NB4 (cell line): ENCODE measurements at regions not wholly inside any gene's neighbourhood (a gene's known extent, or its start where the extent isn't known, plus 50 kb on each side); places are given as distances from the start of the nearest gene placed in this dataset.

Source experiments
- MYC ChIP-seq: IDR thresholded peaks from 2 replicates; pipeline ENCODE4 v1.6.1; 2011; ENCODE audit warnings: low read depth, low read length
- POLR2A ChIP-seq: IDR thresholded peaks from 2 replicates; pipeline ENCODE4 v1.6.1; 2011; ENCODE audit warnings: mild to moderate bottlenecking; ENCODE audit not compliant: insufficient read length; ENCODE audit errors: extremely low read depth
- TF ChIP-seq, protein P1 (sequence below): IDR thresholded peaks from one replicate; pipeline ENCODE4 v1.5.1; 2012; ENCODE audit warnings: low read depth, low read length
- TF ChIP-seq, protein P2 (sequence below): IDR thresholded peaks from 2 replicates; pipeline ENCODE4 v1.6.1; 2011; ENCODE audit warnings: low read depth, low read length

DNA sequence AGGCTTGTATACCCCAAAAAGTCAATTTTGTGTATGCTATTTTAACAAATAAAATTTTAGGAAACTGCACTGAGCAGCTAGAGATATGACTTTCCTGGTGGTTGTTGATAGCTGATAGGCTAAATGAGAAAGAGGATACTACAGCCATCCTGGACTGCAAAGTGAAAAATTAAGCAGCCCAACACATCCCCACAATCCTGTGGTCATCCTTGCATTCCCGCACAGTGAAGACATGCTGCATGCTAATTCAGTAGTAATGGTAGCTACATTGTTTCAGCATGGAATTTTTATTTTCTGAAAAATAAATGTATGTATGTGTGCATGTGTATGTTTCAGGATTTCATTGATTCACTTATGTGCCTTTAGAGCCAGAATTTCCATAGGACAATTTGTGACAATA is 124.2 kb upstream of the CCDC68 start:
- TF ChIP-seq, protein P1, sequence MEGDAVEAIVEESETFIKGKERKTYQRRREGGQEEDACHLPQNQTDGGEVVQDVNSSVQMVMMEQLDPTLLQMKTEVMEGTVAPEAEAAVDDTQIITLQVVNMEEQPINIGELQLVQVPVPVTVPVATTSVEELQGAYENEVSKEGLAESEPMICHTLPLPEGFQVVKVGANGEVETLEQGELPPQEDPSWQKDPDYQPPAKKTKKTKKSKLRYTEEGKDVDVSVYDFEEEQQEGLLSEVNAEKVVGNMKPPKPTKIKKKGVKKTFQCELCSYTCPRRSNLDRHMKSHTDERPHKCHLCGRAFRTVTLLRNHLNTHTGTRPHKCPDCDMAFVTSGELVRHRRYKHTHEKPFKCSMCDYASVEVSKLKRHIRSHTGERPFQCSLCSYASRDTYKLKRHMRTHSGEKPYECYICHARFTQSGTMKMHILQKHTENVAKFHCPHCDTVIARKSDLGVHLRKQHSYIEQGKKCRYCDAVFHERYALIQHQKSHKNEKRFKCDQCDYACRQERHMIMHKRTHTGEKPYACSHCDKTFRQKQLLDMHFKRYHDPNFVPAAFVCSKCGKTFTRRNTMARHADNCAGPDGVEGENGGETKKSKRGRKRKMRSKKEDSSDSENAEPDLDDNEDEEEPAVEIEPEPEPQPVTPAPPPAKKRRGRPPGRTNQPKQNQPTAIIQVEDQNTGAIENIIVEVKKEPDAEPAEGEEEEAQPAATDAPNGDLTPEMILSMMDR: no peak
- TF ChIP-seq POLR2A (no peak), MYC (no peak)
- TF ChIP-seq, protein P2, sequence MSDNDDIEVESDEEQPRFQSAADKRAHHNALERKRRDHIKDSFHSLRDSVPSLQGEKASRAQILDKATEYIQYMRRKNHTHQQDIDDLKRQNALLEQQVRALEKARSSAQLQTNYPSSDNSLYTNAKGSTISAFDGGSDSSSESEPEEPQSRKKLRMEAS: no peak
